ENCODE measurements at regions not wholly inside any gene's neighbourhood (a gene's known extent, or its start where the extent isn't known, plus 50 kb on each side); places are given as distances from the start of the nearest gene placed in this dataset.

DNA sequence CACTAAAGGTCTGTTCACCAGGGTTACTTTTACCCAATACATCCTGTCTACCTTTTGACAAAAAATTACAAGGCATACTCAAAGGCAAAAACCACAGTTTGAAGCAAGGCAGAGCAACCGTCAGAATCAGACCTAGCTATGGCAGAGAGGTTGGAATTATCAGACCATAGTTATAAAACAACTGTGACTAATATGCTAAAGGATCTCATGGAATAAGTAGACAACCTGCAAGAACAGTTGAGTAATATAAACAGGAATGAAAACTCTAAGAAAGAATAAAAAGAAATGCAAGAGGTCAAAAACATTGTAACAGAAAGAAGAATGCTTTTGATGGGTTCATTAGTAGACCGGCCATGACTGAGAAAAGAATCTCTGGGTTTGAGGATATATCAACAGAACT, 318.8 kb upstream of the KCNH7 start:
- no peak overlapping the region for H3K9ac ChIP-seq (ENCODE audit: low read length)

DNA sequence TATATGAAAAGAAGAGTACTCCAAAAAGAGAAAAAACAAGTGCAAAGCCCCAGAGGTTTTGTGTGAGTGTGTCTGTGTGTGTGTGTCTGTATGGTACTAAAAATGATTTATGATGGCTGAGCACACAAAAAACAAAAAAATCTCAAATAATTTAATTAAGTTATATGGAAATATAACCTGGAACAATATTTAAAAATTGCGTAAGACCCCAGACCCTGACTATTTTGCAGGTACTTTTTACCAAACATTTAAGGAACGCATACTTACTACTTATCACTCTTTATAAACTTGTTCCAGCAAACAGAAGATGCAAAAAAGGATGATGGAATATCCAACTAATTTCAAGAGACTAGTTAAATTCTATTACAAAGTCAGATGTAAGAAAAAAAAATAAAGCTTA, 317.4 kb upstream of the KCNH7 start:
- Histone ChIP-seq H3K36me3 (replicated peaks; ENCODE audit: low read depth, low read length) (no peaks in the 10 kb centered on the region), H3K27me3 (ENCODE audit: low read depth, low read length) (peaks cover 3% of the 10 kb centered on the region; the same call in 1 of the 2 replicates), H3K4me2 (ENCODE audit: low read length) (no peak overlapping the region), H3K4me1 (ENCODE audit: low read length) (no peaks in the 10 kb centered on the region), H3K9ac (ENCODE audit: low read length) (no peak overlapping the region), H3K4me3 (ENCODE audit: low read length) (no peak overlapping the region), H4K20me1 (ENCODE audit: insufficient read depth, low read length) (no peaks in the 10 kb centered on the region), H3K79me2 (ENCODE audit: low read length) (no peaks in the 10 kb centered on the region), H3K9me3 (ENCODE audit: insufficient read depth, low read length) (no peaks in the 10 kb centered on the region), H3K27ac (ENCODE audit: low read length) (no peak overlapping the region), H2AFZ (ENCODE audit: low read depth, low read length) (no peak overlapping the region)
- no peak for TF ChIP-seq EZH2phosphoT487 (IDR thresholded peaks at IDR 0.05; ENCODE audit: low read depth)
- TF ChIP-seq, protein P1, sequence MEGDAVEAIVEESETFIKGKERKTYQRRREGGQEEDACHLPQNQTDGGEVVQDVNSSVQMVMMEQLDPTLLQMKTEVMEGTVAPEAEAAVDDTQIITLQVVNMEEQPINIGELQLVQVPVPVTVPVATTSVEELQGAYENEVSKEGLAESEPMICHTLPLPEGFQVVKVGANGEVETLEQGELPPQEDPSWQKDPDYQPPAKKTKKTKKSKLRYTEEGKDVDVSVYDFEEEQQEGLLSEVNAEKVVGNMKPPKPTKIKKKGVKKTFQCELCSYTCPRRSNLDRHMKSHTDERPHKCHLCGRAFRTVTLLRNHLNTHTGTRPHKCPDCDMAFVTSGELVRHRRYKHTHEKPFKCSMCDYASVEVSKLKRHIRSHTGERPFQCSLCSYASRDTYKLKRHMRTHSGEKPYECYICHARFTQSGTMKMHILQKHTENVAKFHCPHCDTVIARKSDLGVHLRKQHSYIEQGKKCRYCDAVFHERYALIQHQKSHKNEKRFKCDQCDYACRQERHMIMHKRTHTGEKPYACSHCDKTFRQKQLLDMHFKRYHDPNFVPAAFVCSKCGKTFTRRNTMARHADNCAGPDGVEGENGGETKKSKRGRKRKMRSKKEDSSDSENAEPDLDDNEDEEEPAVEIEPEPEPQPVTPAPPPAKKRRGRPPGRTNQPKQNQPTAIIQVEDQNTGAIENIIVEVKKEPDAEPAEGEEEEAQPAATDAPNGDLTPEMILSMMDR (IDR thresholded peaks at IDR 0.05; ENCODE audit: low read depth, low read length): no peak

More for the DNA sequence above, 318.8 kb upstream of the KCNH7 start:
- peaks cover 3% of the 10 kb centered on the region; the same call in 1 of the 2 replicates for H3K27me3 ChIP-seq (ENCODE audit: low read depth, low read length)
- H3K36me3 ChIP-seq (replicated peaks; ENCODE audit: low read depth, low read length): no peaks in the 10 kb centered on the region
- no peak overlapping the region for H3K27ac ChIP-seq (ENCODE audit: low read length)
- TF ChIP-seq, protein P1 (IDR thresholded peaks at IDR 0.05; ENCODE audit: low read depth, low read length): no peak
- no peak for TF ChIP-seq EZH2phosphoT487 (IDR thresholded peaks at IDR 0.05; ENCODE audit: low read depth)
- H3K4me2 ChIP-seq (ENCODE audit: low read length): no peak overlapping the region
- H3K4me3 ChIP-seq (ENCODE audit: low read length): no peak overlapping the region
- H3K4me1 ChIP-seq (ENCODE audit: low read length): no peaks in the 10 kb centered on the region
- H4K20me1 ChIP-seq (ENCODE audit: insufficient read depth, low read length): no peaks in the 10 kb centered on the region
- H3K9me3 ChIP-seq (ENCODE audit: insufficient read depth, low read length): no peaks in the 10 kb centered on the region
- H2AFZ ChIP-seq (ENCODE audit: low read depth, low read length): no peak overlapping the region
- H3K79me2 ChIP-seq (ENCODE audit: low read length): no peaks in the 10 kb centered on the region

DNA sequence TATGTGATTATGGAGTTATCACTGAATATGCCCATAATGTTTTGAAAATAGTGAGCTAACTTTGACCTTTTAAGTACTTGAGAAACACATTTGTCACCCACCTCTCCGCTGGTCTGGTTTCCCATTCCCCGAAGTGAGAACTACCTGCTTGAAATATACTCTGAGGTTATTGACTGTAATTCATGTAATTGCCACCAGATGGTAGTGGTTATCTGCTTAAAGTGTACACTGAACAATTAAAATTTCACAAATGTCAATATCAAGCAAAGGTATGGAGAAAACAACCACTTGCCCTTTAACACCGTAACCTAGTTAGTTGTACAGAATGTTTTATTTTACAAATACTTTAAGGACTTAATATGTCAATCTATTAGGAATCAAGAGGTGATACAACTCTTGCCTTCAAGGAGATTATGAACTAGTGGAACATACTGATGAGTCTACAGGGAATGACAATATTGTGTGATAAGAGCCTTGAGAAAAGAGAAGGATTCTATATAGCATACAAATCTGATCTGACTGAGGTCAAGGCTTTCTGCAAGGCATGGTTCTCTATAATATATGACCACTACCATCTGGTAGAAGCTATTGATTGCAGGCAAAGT, 316.8 kb upstream of the KCNH7 start:
- H4K20me1 ChIP-seq (ENCODE audit: insufficient read depth, low read length): no peaks in the 10 kb centered on the region
- H3K27ac ChIP-seq (ENCODE audit: low read length): no peak overlapping the region
- no peak overlapping the region for H3K4me2 ChIP-seq (ENCODE audit: low read length)
- H3K4me1 ChIP-seq (ENCODE audit: low read length): no peaks in the 10 kb centered on the region
- H3K27me3 ChIP-seq (ENCODE audit: low read depth, low read length): peaks cover 3% of the 10 kb centered on the region; the same call in 1 of the 2 replicates
- no peaks in the 10 kb centered on the region for H3K79me2 ChIP-seq (ENCODE audit: low read length)
- H3K4me3 ChIP-seq (ENCODE audit: low read length): no peak overlapping the region
- no peak overlapping the region for H2AFZ ChIP-seq (ENCODE audit: low read depth, low read length)
- TF ChIP-seq, protein P1 (IDR thresholded peaks at IDR 0.05; ENCODE audit: low read depth, low read length): peak; percentile 72
- TF ChIP-seq EZH2phosphoT487 (IDR thresholded peaks at IDR 0.05; ENCODE audit: low read depth): no peak
- no peak overlapping the region for H3K9ac ChIP-seq (ENCODE audit: low read length)
- H3K36me3 ChIP-seq (replicated peaks; ENCODE audit: low read depth, low read length): no peaks in the 10 kb centered on the region
- H3K9me3 ChIP-seq (ENCODE audit: insufficient read depth, low read length): no peaks in the 10 kb centered on the region

DNA sequence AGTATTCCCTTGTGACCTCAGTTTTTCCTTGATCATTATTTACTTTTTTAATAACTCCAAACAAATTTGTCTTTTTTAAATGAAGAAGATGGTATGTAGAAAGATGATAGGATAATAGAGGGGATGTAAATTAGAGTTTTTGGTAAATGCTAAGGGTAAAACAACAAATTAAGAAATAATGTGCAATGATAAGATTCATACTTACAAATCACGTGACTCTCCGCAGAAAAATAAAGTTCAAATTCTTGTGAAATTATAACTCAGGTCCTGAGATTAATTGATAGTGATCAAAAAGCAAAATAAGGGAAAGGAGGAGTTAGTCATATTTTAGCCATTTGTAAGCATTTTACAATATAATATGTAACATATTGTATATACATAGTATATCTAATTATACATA, 304.1 kb upstream of the KCNH7 start:
- no peak overlapping the region for H2AFZ ChIP-seq (ENCODE audit: low read depth, low read length)
- no peaks in the 10 kb centered on the region for H4K20me1 ChIP-seq (ENCODE audit: insufficient read depth, low read length)
- no peaks in the 10 kb centered on the region for H3K4me1 ChIP-seq (ENCODE audit: low read length)
- H3K27me3 ChIP-seq (ENCODE audit: low read depth, low read length): no peaks in the 10 kb centered on the region
- no peaks in the 10 kb centered on the region for H3K36me3 ChIP-seq (replicated peaks; ENCODE audit: low read depth, low read length)
- no peak overlapping the region for H3K4me2 ChIP-seq (ENCODE audit: low read length)
- no peaks in the 10 kb centered on the region for H3K79me2 ChIP-seq (ENCODE audit: low read length)
- no peaks in the 10 kb centered on the region for H3K9me3 ChIP-seq (ENCODE audit: insufficient read depth, low read length)
- no peak overlapping the region for H3K9ac ChIP-seq (ENCODE audit: low read length)
- H3K4me3 ChIP-seq (ENCODE audit: low read length): no peak overlapping the region
- no peak overlapping the region for H3K27ac ChIP-seq (ENCODE audit: low read length)
- no peak for TF ChIP-seq EZH2phosphoT487 (IDR thresholded peaks at IDR 0.05; ENCODE audit: low read depth)
- TF ChIP-seq, protein P1 (IDR thresholded peaks at IDR 0.05; ENCODE audit: low read depth, low read length): no peak

Data from OCI-LY3 (cell line).